ENCODE measurements at regions not wholly inside any gene's neighbourhood (a gene's known extent, or its start where the extent isn't known, plus 50 kb on each side); places are given as distances from the start of the nearest gene placed in this dataset.

DNA sequence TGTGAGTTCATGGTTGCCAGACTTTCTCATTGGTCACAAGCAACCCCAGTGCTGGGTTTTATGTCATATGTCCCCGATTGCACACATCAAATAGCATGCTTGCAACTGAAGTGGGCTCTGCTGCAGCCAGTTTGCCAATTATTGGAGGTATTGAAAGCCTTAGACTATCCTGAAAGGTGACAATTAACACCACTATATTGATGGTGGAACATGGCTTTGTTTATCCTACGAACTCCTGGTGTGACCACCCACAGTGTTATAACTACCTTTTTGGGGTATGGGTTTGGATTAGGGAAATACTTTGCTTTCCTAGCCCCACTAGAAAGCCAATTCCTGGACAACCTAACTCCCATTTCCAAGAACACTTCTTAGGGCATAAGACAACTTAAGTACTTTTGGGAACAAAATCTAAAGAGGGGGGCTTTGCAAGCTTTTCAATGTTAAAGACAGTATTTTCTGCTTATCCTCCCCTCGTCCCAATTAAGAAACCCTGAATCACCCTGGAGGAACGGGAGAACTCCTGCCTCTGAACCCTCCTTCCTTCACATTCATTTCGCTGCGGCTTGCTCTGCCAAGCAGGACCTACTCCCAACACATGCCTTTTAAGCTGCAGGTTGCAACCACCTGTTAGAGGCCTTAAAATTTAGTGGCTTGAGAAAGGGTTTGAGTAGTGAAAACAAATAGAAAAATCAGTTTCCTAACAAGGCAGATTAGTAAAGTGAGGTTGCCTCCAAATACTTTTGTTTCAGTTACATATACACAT, 80.3 kb upstream of the RBM19 start:
- TF ChIP-seq CTCF (IDR thresholded peaks at IDR 0.05; ENCODE audit: poor library complexity, severe bottlenecking) (no peak), TAF1 (IDR thresholded peaks at IDR 0.05; ENCODE audit: low read depth) (no peak), REST (IDR thresholded peaks at IDR 0.05; ENCODE audit: borderline replicate concordance) (no peak), POLR2AphosphoS5 (IDR thresholded peaks at IDR 0.05) (no peak), EZH2 (IDR thresholded peaks at IDR 0.05; ENCODE audit: borderline replicate concordance, insufficient read depth, low read length, poor library complexity, severe bottlenecking) (no peak), RAD21 (conservative IDR thresholded peaks at IDR 0.05) (no peak), EP300 (conservative IDR thresholded peaks at IDR 0.05; ENCODE audit: poor library complexity, severe bottlenecking) (no peak), SMC3 (conservative IDR thresholded peaks at IDR 0.05; ENCODE audit: poor library complexity) (no peak)

Measured in neural cell (in vitro differentiated cells).